Ascending aorta (tissue), 2 donors: ENCODE measurements at regions not wholly inside any gene's neighbourhood (a gene's known extent, or its start where the extent isn't known, plus 50 kb on each side); places are given as distances from the start of the nearest gene placed in this dataset.
A peak's percentile ranks its signal among the peaks of the same experiment; 100 is the strongest.

Experiments
- DNase-seq, 2 donors: peaks; one replicate each; pipeline ENCODE4 v3.0.0-alpha.2; 2019; ENCODE audit warnings: low spot score in 2 of 2
- H3K27ac ChIP-seq, 2 donors: fragments of 200-600 bp; sonication (generic); one replicate each; pipeline ENCODE4 v1.5.1; 2016 to 2017; ENCODE audit warnings: mild to moderate bottlenecking in 1 of 2
- H3K27me3 ChIP-seq: fragments of 200-600 bp; sonication (generic); one replicate; pipeline ENCODE4 v1.5.1; 2017
- H3K36me3 ChIP-seq, 2 donors: fragments of 200-600 bp; sonication (generic); one replicate each; pipeline ENCODE4 v1.5.1; 2016
- H3K4me1 ChIP-seq, 2 donors: fragments of 200-600 bp; sonication (generic); one replicate each; pipeline ENCODE4 v1.5.1; 2016 to 2017; ENCODE audit warnings: mild to moderate bottlenecking in 1 of 2
- H3K4me3 ChIP-seq, 2 donors: fragments of 200-600 bp; sonication (generic); one replicate each; pipeline ENCODE4 v1.5.1; 2016 to 2017; ENCODE audit warnings: mild to moderate bottlenecking in 1 of 2
- H3K9me3 ChIP-seq, 2 donors: fragments of 200-600 bp; sonication (generic); one replicate each; pipeline ENCODE4 v1.5.1; 2016
- CTCF ChIP-seq, 3 experiments: fragments of 200-600 bp in 2 of 3; fragments of 450-650 bp in 1 of 3; sonication (generic) in 2 of 3; IDR thresholded peaks; one replicate each; pipeline ENCODE4 v1.5.1; 2016 to 2019; ENCODE audit warnings: antibody characterized with exemption in 3 of 3, mild to moderate bottlenecking in 1 of 3, moderate library complexity in 1 of 3
- intact Hi-C: fragments of 100-400 bp; cut with DNase I; formaldehyde crosslinking; loops from one replicate; pipeline ENCODE4 v1.15.1; 2023

- H3K4me1 ChIP-seq = peaks cover 0 to 7% of the 10 kb centered on the region in 2 donors
- no peak for TF ChIP-seq CTCF (IDR thresholded peaks at IDR 0.05)
- no peak for DNase-seq
- H3K4me3 ChIP-seq = no peak overlapping the region
- H3K36me3 ChIP-seq = no peaks in the 10 kb centered on the region
- no peak overlapping the region for H3K27ac ChIP-seq
- intact Hi-C loops = no loop called here
- no peaks in the 10 kb centered on the region for H3K27me3 ChIP-seq
- H3K9me3 ChIP-seq = no peaks in the 10 kb centered on the region
Measured at GRCh38 chr18:56172527-56172926, 465.9 kb downstream of the TXNL1 start.

GRCh38 chr18:56171848-56172247, 466.5 kb downstream of the TXNL1 start:
- Histone ChIP-seq H3K4me1 (peaks cover 0 to 14% of the 10 kb centered on the region in 2 donors), H3K36me3 (no peaks in the 10 kb centered on the region), H3K4me3 (no peak overlapping the region), H3K27me3 (no peaks in the 10 kb centered on the region), H3K27ac (no peak overlapping the region), H3K9me3 (no peaks in the 10 kb centered on the region)
- TF ChIP-seq CTCF (IDR thresholded peaks at IDR 0.05) = no peak
- no peak for DNase-seq
- intact Hi-C loops = no loop called here

GRCh38 chr18:56168049-56168781, 470.2 kb downstream of the TXNL1 start:
- no peaks in the 10 kb centered on the region for H3K36me3 ChIP-seq
- H3K9me3 ChIP-seq = no peaks in the 10 kb centered on the region
- peak overlapping the region in 1 of 2 donors; percentile 11 for H3K4me3 ChIP-seq
- no peak for DNase-seq
- H3K4me1 ChIP-seq = peaks cover 0 to 14% of the 10 kb centered on the region in 2 donors
- H3K27ac ChIP-seq = peak overlapping the region; percentile 46 to 75
- TF ChIP-seq CTCF (IDR thresholded peaks at IDR 0.05) = no peak
- intact Hi-C loops = loop anchor here (10.0 kb wide), 1 partner anchor 67 kb away; no protein-coding TSS in a partner anchor
- no peaks in the 10 kb centered on the region for H3K27me3 ChIP-seq

GRCh38 chr18:56167366-56167765, 471.0 kb downstream of the TXNL1 start:
- Histone ChIP-seq H3K36me3 (no peaks in the 10 kb centered on the region), H3K4me3 (no peak overlapping the region), H3K27me3 (no peaks in the 10 kb centered on the region), H3K9me3 (no peaks in the 10 kb centered on the region), H3K4me1 (peaks cover 0 to 14% of the 10 kb centered on the region in 2 donors), H3K27ac (no peak overlapping the region)
- intact Hi-C loops = loop anchor here (10.0 kb wide), 1 partner anchor 67 kb away; no protein-coding TSS in a partner anchor
- no peak for TF ChIP-seq CTCF (IDR thresholded peaks at IDR 0.05)
- DNase-seq = no peak

GRCh38 chr18:56166914-56167313, 471.5 kb downstream of the TXNL1 start:
- no peak for DNase-seq
- TF ChIP-seq CTCF (IDR thresholded peaks at IDR 0.05) = no peak
- Histone ChIP-seq H3K4me3 (no peak overlapping the region), H3K27ac (no peak overlapping the region), H3K27me3 (no peaks in the 10 kb centered on the region), H3K4me1 (peaks cover 0 to 14% of the 10 kb centered on the region in 2 donors), H3K36me3 (no peaks in the 10 kb centered on the region), H3K9me3 (no peaks in the 10 kb centered on the region)
- intact Hi-C loops = loop anchor here (10.0 kb wide), 1 partner anchor 68 kb away; no protein-coding TSS in a partner anchor
